BLaER1 (cell line): ENCODE measurements at regions not wholly inside any gene's neighbourhood (a gene's known extent, or its start where the extent isn't known, plus 50 kb on each side); places are given as distances from the start of the nearest gene placed in this dataset.

Experiments used
- H3K27ac ChIP-seq: shearing (Covaris generic); formaldehyde crosslinking; 2 replicates; pipeline ENCODE4 v1.8.1; 2022
- H3K27me3 ChIP-seq: shearing (Covaris generic); formaldehyde crosslinking; 2 replicates; pipeline ENCODE4 v1.8.1; 2022
- H3K36me3 ChIP-seq: shearing (Covaris generic); formaldehyde crosslinking; 2 replicates; pipeline ENCODE4 v1.8.1; 2022
- H3K4me1 ChIP-seq: shearing (Covaris generic); formaldehyde crosslinking; 2 replicates; pipeline ENCODE4 v1.8.1; 2022
- H3K4me2 ChIP-seq: shearing (Covaris generic); formaldehyde crosslinking; 2 replicates; pipeline ENCODE4 v1.8.1; 2022
- H3K4me3 ChIP-seq: shearing (Covaris generic); formaldehyde crosslinking; 2 replicates; pipeline ENCODE4 v1.8.1; 2022
- H3K9ac ChIP-seq: shearing (Covaris generic); formaldehyde crosslinking; 2 replicates; pipeline ENCODE4 v1.8.1; 2022
- H3K9me3 ChIP-seq: shearing (Covaris generic); formaldehyde crosslinking; 2 replicates; pipeline ENCODE4 v1.8.1; 2022
- H4K20me1 ChIP-seq: shearing (Covaris generic); formaldehyde crosslinking; 2 replicates; pipeline ENCODE4 v1.8.1; 2022
- Cebpa-rat ChIP-seq: shearing (Covaris generic); IDR thresholded peaks from 2 replicates; pipeline ENCODE4 v1.8.1; 2022

DNA sequence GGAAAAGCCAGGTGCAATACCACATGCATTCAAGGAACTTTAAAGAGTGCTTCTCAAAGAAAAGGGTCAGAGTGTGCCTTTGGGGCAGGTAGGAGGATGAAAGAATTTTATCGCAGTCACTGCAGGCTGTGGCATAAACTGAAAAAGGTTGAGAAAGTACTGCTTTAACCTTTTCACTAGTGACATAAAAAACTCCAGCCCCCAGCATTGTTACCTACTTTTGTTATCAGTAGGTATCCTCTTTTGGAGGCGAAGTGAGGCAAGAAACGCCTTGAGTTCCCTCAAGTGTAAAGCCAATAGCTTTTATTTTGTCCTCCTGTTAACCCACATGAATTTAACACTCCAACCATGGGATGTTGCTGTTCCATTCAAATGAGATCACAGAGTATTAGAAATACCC, 64.7 kb upstream of the CHD1 start:
- Histone ChIP-seq H3K4me1 (peaks cover 12% of the 10 kb centered on the region), H4K20me1 (no peaks in the 10 kb centered on the region), H3K9me3 (no peaks in the 10 kb centered on the region), H3K27me3 (no peaks in the 10 kb centered on the region), H3K4me2 (no peak overlapping the region), H3K9ac (no peak overlapping the region), H3K36me3 (no peaks in the 10 kb centered on the region), H3K27ac (no peak overlapping the region), H3K4me3 (no peak overlapping the region)
- TF ChIP-seq Cebpa-rat = no peak

DNA sequence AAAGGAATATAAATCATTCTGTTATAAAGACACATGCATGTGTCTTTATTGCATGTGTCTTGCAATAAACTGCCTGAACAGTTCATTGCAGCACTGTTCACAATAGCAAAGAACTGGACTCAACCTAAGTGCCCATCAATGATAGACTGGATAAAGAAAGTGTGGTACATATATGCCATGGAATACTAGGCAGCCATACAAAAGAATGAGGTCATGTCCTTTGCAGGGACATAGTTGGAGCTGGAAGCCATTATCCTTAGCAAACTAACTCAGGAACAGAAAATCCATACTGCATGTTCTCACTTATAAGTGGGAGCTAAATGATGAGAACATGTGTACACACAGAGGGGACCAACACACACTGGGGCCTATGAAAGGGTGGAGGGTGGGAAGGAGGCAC, 63.7 kb upstream of the CHD1 start:
- Histone ChIP-seq H3K27ac (no peak overlapping the region), H3K4me3 (no peak overlapping the region), H4K20me1 (no peaks in the 10 kb centered on the region), H3K27me3 (no peaks in the 10 kb centered on the region), H3K4me1 (peaks cover 12% of the 10 kb centered on the region), H3K9ac (no peak overlapping the region), H3K9me3 (no peaks in the 10 kb centered on the region), H3K36me3 (no peaks in the 10 kb centered on the region), H3K4me2 (no peak overlapping the region)
- no peak for TF ChIP-seq Cebpa-rat

DNA sequence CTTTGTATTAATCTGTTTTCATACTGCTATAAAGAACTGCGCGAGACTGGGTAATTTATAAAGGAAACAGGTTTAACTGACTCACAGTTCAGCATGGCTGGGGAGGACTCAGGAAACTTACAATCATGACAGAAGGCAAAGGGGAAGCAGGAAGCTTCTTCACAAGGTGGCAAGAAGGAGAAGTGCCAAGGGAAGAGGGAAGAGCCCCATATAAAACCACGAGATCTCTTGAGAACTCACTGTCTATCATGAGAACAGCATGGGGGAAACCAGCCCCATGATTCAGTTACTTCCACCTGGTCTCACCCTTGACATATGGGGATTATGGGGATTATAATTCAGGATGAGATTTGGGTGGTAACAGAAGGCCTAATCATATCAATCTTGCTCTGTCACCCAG, 60.9 kb upstream of the CHD1 start:
- H3K27me3 ChIP-seq = no peaks in the 10 kb centered on the region
- no peak overlapping the region for H3K4me3 ChIP-seq
- H3K4me2 ChIP-seq = peak overlapping the region; percentile 40
- H3K27ac ChIP-seq = peak overlapping the region; percentile 9
- no peaks in the 10 kb centered on the region for H3K36me3 ChIP-seq
- no peaks in the 10 kb centered on the region for H4K20me1 ChIP-seq
- peaks cover 12% of the 10 kb centered on the region for H3K4me1 ChIP-seq
- H3K9ac ChIP-seq = no peak overlapping the region
- H3K9me3 ChIP-seq = no peaks in the 10 kb centered on the region
- TF ChIP-seq Cebpa-rat = no peak

DNA sequence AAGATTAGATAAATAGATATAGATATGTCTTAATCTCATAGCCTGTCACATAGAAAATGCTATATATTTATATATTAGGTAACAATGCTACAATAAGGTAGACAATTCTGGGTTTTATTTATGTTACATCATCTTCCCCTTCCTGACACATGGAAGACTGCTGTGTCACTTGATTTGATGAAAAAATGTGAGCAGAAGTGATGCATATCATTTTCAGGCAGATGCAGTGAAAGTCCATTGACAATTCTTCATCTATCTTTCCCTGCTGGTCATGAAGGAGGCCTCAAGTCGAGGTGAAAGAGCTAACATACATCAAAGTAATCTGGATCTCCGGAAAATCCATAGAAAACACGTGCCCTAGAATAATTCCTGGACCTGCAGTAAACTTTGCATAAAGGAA, 57.8 kb upstream of the CHD1 start:
- H3K4me3 ChIP-seq = no peak overlapping the region
- no peaks in the 10 kb centered on the region for H3K9me3 ChIP-seq
- H4K20me1 ChIP-seq = no peaks in the 10 kb centered on the region
- no peaks in the 10 kb centered on the region for H3K27me3 ChIP-seq
- H3K4me1 ChIP-seq = peaks cover 12% of the 10 kb centered on the region
- H3K4me2 ChIP-seq = no peak overlapping the region
- H3K36me3 ChIP-seq = no peaks in the 10 kb centered on the region
- H3K27ac ChIP-seq = no peak overlapping the region
- no peak for TF ChIP-seq Cebpa-rat
- no peak overlapping the region for H3K9ac ChIP-seq

DNA sequence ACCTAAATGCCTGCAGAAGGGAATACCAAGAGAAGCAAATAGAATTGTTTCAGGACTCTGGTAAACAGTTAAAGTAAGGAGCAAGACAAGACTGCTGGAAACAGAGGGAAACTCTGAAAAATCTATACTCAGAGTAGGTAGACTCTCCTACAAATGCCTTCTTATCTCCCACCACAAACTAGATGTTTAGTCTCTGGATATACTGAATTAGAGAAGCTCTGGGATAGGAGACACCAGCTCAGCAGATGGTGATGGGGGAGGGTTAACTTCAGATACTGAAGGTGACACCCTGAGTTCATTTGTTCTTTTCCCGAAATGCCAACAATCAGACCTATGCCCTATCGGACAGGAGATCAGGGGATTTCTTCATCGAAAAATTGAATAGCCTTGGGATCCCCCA, 54.1 kb upstream of the CHD1 start:
- H3K27me3 ChIP-seq = no peaks in the 10 kb centered on the region
- H3K9me3 ChIP-seq = no peaks in the 10 kb centered on the region
- H3K4me1 ChIP-seq = no peaks in the 10 kb centered on the region
- H3K36me3 ChIP-seq = no peaks in the 10 kb centered on the region
- H3K4me2 ChIP-seq = no peak overlapping the region
- no peak overlapping the region for H3K4me3 ChIP-seq
- no peak for TF ChIP-seq Cebpa-rat
- no peaks in the 10 kb centered on the region for H4K20me1 ChIP-seq
- no peak overlapping the region for H3K27ac ChIP-seq
- no peak overlapping the region for H3K9ac ChIP-seq
